GM18951 (cell line): ENCODE measurements at regions not wholly inside any gene's neighbourhood (a gene's known extent, or its start where the extent isn't known, plus 50 kb on each side); places are given as distances from the start of the nearest gene placed in this dataset.
"Not testable (repeated sequence)": the region's sequence is repeated elsewhere in the genome, so short reads cannot be mapped to it uniquely, and the experiment has no call there.

Experiments used
- POLR2A ChIP-seq: IDR thresholded peaks from 4 replicates; pipeline ENCODE4 v1.6.1; 2011; ENCODE audit warnings: mild to moderate bottlenecking; ENCODE audit not compliant: insufficient read length, insufficient read depth; ENCODE audit errors: extremely low read depth
- in situ Hi-C: fragments of 300-500 bp; cut with MboI; formaldehyde crosslinking; loops from one replicate; pipeline ENCODE4 v1.12.0; 2022; ENCODE audit warnings: low sequenced_read_pairs, mixed read lengths, inconsistent platforms; ENCODE audit not compliant: unreplicated experiment

- in situ Hi-C loops, result no loop called here
- no peak for TF ChIP-seq POLR2A
These were observed 85.3 kb upstream of the GPR101 start for GRCh38 chrX:137119049-137119448.

- in situ Hi-C loops, result no loop called here
- no peak for TF ChIP-seq POLR2A
These were observed 84.7 kb upstream of the GPR101 start for GRCh38 chrX:137118536-137118935.

- no peak for TF ChIP-seq POLR2A
- in situ Hi-C loops, result no loop called here
These were observed 84.3 kb upstream of the GPR101 start for GRCh38 chrX:137118136-137118535.

DNA sequence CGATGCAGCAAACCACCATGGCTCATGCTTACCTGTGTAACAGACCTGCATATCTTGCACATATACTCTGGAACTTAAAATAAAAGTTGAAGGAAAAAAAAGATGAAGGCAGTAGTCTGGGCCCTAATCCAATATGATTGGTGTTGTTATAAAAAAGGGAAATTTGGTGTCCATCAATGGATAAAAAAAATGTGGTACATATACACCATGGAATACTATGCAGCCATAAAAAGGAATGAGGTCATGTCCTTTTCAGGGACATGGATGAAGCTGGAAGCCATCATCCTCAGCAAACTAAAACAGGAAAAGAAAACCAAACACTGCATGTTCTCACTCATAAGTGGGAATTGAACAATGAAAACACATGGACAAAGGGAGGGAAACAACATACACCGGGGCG lies 74.1 kb upstream of the GPR101 start:
- in situ Hi-C loops, result not testable (repeated sequence)

- TF ChIP-seq POLR2A, result no peak
- in situ Hi-C loops, result no loop called here
These were observed 67.6 kb upstream of the GPR101 start for GRCh38 chrX:137101273-137101990.
